ENCODE measurements at regions not wholly inside any gene's neighbourhood (a gene's known extent, or its start where the extent isn't known, plus 50 kb on each side); places are given as distances from the start of the nearest gene placed in this dataset.
"Not testable (repeated sequence)": the region's sequence is repeated elsewhere in the genome, so short reads cannot be mapped to it uniquely, and the experiment has no call there.

DNA sequence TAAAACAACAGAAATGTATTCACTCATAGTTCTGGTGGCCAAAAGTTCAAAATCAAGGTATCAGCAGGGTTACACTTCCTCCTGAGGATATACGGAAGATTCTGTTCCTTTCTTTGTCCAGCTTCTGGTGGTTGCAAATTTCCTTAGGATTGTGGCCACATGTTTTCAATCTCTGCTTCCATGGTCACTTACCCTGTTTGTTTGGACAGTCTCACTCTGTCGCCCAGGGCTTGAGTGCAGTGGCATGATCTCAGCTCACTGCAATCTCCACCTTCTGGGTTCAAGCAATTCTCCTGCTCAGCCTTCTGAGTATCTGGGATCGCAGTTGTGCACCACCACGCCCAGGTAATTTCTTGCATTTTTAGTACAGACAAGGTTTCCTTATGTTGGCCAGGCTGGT, 534.3 kb downstream of the KCNA4 start:
- no peak for DNase-seq

DNA sequence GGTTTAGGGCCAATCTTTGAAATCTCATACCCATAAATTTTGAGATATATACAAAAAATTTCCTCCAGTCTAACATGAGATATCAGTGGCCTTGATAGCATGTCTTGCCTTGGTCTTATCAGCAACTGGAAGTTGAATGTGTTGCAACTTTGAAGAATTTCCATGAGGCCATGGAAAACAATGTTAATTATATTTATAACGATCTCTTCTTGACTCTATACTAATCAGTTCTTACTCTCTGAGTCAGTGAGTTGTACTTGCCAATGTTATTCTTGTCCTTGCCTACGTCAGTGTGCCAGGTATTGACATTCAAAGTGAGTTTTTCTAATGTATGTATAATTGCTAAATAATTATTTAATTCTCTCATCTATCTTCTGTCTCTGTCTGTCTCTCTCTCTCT, 535.1 kb downstream of the KCNA4 start:
- DNase-seq = no peak

DNA sequence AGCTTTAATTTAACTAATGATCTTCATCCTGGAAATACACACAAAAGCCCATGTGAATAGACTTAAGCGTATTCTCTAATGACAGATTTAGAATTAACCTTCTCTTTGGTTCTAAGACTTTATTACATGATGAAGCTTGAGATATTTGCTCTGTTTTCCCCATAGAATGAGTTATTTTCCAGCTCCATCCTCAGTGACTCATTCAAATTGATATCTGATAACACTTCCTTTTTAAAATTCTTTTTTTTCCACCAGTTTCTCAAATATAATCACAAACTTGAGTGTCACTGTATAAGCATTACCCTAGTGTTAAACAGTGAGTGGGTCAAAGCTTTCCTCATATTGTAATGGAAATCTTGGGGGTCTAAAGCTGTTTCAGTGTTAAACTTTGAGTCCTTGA, 535.8 kb downstream of the KCNA4 start:
- no peak for DNase-seq

DNA sequence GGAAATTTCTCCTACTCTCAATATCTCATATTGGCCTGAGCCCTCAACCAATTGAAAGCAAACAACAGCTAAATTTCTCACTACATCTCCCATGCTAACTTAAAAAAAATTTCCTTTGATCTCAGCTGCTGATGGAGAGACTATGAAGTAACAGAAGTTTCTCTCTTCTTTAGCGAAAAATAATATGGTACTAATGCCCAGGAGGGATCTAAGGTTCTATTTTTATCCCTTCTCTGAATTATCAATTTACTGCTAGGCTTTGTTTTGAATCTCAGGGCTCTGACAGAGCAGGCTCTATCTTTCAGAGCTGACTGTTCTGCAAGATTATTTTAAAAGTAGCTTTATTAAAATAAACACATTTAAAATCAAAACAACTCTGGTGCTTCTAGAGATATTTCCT, 558.6 kb downstream of the KCNA4 start:
- DNase-seq = no peak

DNA sequence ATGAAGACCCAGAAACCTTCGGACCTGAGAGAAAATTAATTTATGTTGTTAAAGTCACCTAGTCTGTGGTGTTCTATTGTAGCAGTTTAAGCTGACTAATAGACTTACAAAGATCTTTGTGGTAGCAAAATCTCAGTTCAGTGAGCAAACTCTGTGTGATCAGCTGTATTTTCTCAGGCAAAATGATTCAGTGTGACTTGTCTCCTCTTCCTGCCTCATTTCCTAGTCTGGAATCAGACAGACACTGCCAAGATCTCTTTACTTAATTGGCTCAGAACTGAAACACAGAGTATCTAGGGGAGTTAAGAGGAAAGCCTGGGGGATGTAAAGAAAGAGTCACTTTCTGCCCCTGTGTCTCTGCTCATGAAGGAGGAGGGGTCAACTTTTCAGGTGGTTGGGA, 564.7 kb downstream of the KCNA4 start:
- DNase-seq = no peak

DNA sequence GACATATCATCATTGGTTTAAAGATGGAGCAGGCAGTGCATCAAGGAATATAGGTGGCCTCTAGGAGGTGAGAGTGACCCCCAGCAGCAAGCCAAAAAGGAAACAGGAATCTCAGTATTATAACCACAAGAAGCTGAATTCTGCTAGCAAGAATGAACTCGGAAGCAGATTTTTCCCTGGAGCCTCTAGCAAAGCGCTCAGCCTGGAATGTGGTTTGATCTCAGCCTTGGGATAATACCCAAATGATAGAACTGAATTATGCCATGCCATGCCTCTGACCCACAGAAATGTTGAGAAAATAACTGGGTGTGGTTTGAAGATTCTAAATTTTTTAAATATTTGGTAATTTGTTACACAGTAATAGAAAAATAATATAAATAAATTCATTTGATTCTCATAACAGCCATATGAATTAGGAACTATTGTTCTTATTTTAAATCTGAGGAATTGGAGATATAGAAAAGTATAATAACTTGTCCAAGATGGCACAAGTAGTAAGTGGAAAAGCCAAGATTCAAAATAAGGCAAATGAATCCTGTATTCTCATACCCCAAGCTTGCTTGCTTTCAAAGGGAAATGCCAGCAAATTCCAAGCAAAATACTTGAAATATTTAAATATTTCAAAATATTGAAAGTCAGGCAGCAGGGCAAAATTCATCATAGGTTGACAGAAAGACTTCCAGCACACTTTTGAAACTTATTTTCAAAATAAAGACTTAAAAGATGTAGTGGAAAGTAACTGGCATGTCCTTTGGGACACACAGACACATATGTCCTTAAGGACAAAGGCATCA, 567.4 kb downstream of the KCNA4 start:
- no peak for DNase-seq

DNA sequence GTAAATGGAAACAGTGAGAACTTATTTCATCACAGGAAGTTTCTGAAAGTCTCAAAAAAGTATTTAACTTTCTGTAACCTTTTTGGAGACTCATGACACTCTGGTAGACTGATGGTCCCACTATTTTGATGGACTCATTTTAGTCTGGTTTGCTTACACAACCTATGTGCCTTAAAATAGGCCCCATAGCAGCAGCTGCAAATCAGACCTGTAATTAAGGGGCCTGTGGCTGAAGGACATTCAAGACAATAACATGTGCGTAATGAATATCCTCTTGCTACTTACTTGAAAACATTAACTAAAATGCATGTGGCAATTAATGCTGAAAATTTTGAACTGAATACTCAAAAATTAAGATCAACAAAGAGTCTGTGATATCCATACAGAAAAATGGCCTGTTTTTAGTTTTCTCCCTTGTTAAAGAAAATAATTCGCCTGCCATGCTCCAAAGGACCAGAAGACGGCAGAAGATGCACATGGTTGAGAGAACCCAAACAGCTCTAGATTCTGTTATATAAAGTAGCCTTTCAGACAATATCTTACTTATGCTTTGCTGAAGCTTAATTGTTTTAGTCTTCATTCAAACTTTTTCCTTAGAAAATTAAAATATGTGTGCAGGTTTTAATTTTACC, 568.5 kb downstream of the KCNA4 start:
- DNase-seq = no peak

DNA sequence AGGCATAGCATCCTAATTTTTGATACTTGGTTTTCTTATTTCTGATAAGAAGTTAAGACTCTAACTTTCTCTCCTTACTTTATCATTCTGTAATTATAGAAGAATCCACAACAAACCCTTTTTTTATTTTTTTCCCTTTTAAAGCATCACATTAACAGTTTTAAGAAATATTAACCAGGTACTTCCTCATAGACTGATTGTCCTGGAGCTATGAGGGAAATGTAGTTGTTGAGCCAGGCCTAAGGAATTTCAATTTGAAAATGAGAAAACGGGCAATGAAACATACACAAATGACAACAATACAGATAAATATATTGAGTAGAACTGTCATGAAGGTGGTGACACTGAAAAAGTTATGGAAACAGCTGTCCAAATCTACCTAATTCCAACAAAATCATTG, 569.0 kb downstream of the KCNA4 start:
- DNase-seq = no peak

DNA sequence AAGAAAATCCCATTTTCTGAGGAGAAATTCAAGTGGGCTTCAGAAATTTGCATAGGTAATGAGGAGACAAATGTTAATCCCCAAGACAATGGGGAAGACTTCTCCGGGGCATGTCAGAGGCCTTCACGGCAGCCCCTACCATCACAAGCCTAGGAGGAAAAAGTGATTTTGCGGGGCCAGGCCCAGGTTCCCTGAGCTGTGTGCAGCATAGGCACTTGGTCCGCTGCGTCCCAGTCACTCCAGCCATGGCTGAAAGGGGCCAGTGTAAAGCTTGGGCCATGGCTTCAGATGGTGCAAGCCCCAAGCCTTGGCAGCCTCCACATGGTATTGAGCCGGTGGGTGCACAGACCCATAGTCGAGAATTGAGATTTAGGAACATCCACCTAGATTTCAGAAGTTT, 570.7 kb downstream of the KCNA4 start:
- no peak for DNase-seq

DNA sequence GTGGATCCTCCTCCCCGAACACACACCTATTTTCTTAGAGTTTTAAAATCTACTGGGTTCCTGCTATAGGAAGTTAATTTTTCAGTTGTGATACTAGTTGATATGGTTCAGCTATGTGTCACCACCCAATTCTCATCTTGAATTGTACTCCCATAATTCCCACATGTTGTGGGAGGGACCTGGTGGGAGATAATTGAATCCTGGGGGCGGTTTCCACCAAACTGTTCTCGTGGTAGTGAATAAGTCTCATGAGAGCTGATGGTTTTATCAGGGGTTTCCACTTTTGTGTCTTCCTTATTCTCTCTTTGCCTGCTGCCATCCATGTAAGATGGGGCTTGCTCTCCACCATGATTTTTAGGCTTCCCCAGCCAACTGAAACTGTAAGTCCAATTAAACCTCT, 571.6 kb downstream of the KCNA4 start:
- not testable (repeated sequence) for DNase-seq

DNA sequence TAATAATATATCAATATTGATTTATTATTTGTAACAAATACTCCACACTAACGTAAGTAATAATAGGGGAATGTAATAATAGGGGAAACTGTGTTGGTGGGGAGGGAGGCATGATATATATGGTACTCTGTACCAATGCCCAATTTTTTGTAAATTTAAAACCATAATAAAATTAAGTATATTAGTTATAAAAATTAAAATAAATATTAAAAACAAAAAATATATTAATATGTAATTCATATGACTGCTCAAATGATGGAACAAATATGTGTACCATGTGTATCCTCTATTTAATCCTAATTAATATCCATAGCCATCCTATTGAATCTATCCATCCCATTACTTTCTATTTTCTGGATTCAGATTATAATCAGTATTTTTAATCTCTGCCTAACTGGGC, 578.0 kb downstream of the KCNA4 start:
- no peak for DNase-seq

DNA sequence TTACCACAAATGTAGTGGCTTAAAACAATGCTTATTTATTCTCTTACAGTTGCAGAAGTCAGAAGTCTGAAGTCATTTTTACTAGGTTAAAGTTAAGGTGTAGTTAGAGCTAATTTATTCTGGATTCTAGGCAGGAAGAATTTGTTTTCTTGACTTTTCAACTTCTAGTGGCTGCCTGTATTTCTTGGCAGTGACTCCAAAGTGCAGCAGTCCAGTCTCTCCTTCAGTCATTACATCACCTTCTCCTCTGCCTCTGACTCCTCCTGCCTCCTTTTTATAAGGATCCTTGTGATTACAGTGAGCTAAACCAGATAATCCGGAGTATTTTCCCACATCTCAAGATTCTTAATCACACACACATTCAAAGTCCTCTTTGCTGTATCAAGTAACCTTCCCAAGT, 581.4 kb downstream of the KCNA4 start:
- no peak for DNase-seq

DNA sequence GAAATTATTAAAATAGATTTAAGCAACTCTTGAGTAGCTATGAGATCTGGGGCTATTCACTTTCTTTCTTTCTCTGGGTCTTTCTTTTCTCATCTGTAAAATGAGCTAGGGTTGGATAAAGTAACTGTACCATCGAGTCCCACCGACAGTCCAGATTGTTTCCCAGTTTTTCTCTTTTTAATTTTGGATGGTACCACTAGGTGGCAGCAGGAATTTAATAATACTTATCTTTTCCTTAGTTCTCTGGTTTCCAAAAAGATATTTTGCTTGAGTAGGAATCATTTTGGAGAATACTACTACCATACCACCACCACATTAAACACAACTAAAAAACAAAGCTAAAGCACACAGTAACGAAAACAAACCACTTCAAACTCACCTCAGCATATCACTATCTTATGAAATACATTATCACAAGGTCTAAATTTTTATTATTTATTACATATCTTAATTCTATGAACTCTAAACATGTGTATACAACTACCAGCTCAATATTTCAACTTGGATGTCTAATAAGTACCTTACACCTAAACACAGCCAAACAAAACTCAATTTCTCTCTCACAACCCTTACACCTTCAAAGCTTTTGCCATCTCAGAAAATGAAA, 584.0 kb downstream of the KCNA4 start:
- no peak for DNase-seq

DNA sequence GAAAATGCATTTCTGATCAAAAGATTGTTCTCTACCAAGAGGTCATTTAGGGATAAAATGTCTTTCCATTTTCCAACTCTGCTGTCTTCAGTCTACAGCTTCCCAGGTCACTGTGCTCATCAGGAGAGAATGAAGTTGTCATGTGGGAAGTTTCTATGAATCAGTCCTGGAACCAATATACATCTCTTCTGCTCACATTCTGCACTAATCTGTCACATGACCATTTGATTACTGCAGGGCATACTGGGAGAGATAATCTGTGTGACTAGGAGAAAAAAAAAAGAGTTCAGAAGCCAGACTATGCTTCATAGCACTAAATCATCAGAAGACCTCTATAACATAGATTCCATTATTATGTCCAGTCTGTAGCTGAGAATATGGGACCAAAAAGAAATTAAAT, 611.5 kb downstream of the KCNA4 start:
- no peak for DNase-seq

DNA sequence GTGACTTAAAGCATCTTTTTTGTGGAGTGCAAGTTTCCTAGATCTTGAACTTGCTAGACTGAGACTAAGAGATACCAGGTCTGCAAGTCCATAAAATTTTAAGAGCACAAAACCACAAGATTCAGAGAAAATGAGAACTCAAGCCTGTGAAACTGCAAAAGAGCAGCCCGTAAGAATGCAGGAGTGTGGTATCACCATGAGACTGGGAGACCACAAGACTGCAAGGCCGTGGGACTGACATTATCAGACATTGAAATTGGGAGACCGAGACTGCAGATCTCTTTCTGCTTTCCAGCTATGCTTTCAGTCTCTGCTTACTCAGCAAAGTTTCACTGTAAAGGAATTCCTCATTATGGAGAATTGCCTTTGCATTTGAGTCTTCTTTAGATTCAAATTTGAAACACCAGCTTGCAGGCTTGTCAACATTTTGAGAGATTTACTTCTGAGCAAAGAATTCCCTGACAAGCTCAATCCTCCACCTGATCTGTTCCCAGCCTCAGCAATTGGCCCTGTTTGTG, 621.2 kb downstream of the KCNA4 start:
- no peak for DNase-seq

DNA sequence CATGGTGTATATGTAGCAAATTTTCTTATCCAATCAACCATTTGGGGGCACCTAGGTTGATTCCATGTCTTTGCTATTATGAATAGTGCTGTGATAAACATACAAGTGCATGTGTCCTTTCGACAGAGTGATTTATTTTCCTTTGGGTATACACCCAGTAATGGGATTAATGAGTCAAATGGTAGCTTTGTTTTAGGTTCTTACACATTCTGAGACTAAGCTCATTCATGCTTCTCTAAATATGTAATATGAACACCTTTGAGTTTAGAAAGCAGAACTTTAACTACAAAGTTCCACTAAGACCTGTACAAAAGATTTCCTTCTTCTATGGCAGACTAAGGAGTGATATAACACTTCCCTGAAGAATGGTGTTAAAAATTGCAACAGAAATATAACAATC, 627.0 kb downstream of the KCNA4 start:
- no peak for DNase-seq

DNA sequence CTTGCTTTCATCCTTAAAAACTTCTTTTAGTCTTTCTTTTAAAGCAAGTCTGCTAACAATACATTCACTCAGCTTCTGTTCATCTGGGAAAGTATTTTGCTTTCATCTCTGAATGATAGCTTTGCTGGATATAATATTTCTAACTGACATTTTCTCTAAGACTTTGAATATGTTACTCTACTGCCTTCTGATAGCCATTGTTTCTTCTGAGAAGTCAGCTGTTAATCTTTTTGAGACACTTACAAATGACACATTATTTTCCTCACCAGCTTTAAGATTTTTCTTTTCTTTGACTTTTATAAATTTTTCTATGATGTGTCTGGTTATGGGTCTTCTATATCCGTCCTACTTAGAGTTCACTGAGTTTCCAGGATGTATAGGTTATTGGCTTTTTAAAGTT, 643.1 kb downstream of the KCNA4 start:
- no peak for DNase-seq

DNA sequence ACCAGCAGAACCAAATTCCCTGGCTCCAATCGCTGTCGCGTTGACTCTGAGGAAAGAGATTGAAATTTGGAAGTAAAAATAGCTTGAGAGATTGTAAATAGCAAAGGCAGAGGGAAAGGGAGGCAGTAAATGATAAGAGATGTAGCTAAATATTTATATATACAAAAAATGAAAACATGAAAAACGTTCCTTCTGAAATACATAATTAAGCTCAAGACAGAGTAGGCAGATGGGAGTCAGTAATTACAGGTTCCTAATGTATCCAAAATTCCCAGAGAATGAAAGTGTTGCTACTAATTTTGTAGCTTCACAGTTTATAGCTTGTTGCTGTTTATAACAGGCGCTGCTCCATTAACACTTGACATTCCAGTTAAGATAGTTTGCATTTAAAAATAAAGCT, 648.7 kb downstream of the KCNA4 start:
- no peak for DNase-seq

DNA sequence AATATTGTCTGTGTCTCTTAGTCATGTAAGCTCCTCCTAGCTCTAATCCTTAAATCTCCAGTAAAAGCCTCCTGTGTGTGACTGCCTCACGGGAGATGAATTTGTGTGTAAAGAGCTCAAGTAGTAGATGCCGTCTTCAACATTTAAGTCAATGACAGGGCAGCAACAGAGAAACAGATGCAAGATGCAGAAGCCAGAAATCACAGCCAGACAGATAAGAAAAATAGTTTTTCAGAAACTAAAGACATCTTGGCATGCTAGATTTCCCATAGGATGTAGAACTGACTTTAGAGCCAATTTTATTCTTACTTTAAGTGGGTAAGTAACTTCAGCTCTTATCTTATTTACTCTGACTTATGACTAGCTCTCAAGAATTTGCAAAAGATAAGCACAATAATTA, 652.8 kb downstream of the KCNA4 start:
- no peak for DNase-seq

DNA sequence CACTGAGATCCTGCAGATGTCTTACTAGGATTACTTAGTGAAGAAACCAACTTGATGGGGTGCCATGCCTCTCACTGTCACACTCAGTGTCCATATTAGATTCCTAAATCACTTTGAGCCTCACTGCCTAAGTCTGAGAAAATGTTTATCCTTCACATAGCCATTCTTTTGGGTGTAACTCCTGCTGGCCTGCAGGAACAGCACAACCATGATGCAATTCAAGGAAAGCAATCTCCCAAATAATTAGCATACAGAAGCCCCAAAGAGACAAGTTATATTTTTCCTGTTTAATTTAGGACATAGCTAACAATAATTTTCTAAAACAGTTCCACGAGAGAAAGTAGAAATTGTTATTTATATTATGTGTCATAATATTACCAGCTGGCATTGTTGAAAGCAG, 655.5 kb downstream of the KCNA4 start:
- DNase-seq = no peak

DNA sequence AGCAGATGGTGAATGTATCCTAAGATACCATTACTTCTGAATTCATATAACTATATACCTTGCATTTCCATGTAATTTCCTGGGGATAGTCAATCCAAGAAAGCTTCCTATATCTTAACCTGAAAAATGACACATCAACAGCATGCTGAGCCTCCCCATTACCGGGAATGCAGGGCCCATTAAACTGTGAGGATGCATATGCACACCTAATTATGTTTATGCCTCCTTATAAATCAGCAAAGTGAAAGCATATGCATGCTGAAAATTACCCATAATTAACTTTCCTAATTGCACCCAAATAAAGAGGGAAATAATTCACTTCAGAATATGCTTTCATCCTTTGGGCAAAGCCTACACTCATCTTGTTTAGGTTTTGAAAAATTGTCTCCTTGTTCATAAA, 663.0 kb downstream of the KCNA4 start:
- no peak for DNase-seq

DNA sequence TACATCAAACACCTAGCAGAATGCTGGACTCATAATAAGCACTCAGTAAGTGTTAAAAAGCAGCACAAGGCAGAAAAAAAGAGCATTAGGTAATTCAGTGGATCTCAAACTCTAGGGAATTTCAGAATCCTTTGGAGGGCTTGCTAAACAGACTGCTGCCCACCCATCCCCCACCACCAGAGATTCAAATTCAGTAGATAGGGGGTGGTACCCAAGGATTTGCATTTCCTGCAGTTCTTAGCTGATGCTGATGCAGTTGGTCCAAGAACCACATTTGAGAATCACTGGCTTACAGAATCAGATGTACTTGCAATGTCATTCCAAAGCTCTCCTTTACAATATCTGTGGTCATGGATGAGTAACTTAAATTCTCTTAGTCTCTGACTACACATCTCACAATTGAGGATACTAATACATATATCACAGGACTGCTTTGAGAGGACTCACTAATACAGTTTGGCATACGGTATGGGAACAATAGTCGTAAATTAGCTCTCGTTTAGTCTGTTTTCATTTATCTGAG, 664.5 kb downstream of the KCNA4 start:
- DNase-seq = no peak

DNA sequence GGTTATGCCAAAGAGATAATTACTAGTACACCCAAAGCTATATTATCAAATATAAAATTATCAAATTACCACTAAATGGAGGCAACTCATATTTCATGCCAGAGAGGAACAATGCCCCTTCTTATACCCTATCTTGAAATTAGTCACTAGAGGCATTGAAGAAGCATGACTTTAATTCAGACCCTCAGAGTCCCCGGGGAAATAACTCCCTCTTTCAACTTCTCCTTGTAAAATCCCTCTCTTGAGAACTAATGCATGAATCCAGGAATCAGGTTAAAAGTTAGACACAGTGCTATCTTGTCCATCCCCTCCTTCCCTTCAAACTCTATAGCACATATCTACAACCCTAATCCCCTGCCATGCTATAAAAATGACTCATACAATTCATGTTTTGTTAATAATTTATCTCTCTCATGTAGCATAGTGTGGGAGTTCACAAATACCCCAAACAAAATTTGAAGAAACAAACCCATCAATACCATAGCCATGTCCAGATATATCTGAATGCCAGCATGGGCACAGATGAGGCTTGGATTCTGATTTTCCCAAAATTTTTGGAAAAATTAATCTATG, 665.4 kb downstream of the KCNA4 start:
- no peak for DNase-seq

Data from NCI-H524 treated with DMSO at 0.1 percent for 48 hours (cell line).